GM18868 (cell line): ENCODE measurements at regions not wholly inside any gene's neighbourhood (a gene's known extent, or its start where the extent isn't known, plus 50 kb on each side); places are given as distances from the start of the nearest gene placed in this dataset.
A peak's percentile ranks its signal among the peaks of the same experiment; 100 is the strongest.
"Not testable (repeated sequence)": the region's sequence is repeated elsewhere in the genome, so short reads cannot be mapped to it uniquely, and the experiment has no call there.

Source experiments
- ATAC-seq: cut with Tn5 transposase; IDR thresholded peaks from one replicate; pipeline ENCODE4 v1.9.1; 2021; ENCODE audit warnings: mild to moderate bottlenecking, moderate library complexity; ENCODE audit not compliant: unreplicated experiment

GRCh38 chr5:82719368-82719767, 357.8 kb downstream of the TMEM167A start:
- peak; percentile 90 for ATAC-seq

DNA sequence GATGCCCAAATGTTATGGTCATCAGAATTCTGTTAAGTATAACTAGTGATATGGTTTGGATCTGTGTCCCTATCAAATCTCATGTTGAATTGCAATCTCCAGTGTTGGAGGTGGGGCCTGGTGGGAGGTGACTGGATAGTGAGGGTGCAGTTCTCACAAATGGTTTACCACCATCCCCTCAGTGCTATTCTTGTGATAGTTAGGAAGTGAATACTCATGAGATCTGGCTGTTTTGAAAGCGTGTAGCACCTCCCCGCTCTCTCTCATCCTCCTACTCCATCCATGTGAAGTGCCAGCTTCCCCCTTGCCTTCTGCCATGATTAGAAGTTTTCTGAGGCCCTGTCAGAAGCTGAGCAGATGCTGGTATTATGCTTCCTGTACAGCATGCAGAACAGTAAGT, 359.5 kb downstream of the TMEM167A start:
- no peak for ATAC-seq

DNA sequence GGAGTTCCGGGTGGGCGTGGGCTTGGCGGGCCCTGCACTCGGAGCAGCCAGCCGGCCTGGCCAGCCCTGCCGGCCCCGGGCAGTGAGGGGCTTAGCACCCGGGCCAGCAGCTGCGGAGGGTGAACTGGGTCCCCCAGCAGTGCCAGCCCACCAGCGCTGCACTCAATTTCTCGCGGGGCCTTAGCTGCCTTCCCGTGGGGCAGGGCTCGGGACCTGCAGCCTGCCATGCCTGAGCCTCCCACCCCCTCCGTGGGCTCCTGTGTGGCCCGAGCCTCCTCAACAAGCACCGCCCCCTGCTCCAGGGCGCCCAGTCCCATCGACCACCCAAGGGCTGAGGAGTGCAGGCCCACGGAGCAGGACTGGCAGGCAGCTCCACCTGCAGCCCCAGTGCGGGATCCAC, 362.5 kb downstream of the TMEM167A start:
- ATAC-seq, result not testable (repeated sequence)

- no peak for ATAC-seq
These were observed 363.4 kb downstream of the TMEM167A start for GRCh38 chr5:82713811-82714210.

GRCh38 chr5:82707741-82708140, 369.5 kb downstream of the TMEM167A start:
- ATAC-seq, result no peak

GRCh38 chr5:82704381-82704780, 372.8 kb downstream of the TMEM167A start:
- ATAC-seq, result no peak

- ATAC-seq, result no peak
These were observed 375.1 kb downstream of the TMEM167A start for GRCh38 chr5:82702046-82702445.

DNA sequence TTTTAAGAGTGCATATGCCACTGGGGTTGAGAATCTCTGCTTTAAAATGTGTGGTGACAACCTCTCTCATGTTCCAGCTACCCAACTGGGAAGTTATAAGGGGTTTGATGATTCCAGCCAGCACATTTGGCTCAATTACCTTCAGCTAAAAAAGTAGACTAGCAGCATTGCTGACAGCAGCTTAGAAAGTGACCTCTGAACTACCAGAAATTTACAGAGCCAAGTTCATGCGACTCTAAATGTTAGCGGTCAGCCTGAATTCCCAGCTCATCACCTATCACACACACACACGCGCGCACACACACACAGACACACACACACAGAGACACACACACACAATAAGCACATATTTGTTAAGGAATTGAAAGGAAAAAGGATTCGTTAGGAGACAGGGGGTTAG, 377.5 kb downstream of the TMEM167A start:
- ATAC-seq, result no peak

DNA sequence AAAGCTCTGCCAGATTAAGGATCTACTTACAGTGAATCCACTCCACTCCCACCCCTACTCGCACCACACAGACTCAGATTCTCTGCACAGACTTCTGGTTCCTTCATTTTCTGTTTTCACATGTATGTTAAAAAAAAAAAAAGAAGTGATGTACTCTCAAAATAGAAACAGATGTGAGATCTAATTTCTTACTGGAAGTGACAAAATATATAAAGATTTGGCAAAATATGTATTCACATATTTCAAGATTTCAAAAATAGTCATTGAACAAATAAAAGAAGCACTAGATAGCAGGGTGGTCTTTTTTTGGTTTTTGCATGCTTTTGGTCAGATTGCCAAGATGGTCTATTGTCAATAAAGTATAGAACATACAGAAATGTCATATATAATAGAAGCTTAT, 379.2 kb downstream of the TMEM167A start:
- no peak for ATAC-seq

- ATAC-seq, result no peak
These were observed 382.4 kb downstream of the TMEM167A start for GRCh38 chr5:82694711-82695285.

DNA sequence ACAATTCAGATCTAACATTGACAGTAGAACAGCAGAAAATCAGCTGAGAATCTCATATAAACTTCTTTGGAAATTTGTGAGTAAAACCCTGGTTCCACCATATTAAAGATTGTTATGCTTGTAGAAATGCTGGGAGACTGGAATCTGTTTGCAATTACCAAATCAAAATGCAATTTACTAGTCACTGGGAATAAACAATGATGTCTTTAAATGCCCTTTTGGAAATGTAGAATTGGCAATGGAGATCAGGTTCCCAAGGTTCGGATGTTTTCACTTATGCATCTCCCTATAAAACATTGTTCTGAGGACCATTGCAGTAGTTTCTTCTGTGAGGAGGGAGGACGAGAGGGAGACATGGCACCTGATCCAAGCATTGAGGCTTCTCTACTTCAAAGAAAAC, 384.4 kb downstream of the TMEM167A start:
- ATAC-seq, result no peak

GRCh38 chr5:82684659-82685058, 392.5 kb downstream of the TMEM167A start:
- ATAC-seq, result no peak

DNA sequence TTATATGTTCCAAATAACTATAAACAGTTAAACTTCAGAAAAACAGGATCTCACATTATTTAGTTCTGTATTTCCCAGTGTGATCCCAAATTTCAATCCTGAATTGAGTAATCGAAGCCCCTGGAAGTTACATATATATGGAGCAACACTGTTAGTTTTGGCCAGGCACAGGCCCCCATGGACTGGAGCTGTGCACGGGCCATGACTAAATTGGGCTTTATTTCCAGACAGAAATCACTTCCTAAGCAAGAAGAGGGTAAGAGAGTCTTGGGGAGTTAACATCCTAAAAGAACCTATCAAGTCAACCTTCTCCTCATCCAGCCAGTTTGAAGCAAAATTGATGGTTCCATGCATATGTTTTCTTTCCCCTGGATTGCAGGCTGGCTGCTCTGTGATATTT, 393.0 kb downstream of the TMEM167A start:
- no peak for ATAC-seq

DNA sequence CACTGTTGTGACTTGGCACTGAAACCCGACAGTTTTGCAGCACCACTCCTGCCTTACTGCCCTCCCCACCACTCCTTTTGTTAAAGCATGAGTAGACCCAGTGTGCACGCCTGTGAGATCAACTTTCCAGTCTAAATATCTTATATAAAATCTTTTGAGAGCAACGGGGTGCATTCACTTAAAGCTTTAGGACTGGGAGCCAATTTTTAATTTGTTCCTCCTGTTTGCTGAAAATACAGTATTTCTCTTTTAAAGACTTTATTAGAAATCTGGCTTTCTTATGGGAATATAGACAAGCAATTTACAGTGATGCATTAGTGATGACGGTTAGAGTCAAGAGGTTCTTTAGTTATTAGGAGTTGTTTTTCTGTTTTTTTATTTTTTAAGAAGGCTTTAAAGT, 397.5 kb downstream of the TMEM167A start:
- ATAC-seq, result no peak

DNA sequence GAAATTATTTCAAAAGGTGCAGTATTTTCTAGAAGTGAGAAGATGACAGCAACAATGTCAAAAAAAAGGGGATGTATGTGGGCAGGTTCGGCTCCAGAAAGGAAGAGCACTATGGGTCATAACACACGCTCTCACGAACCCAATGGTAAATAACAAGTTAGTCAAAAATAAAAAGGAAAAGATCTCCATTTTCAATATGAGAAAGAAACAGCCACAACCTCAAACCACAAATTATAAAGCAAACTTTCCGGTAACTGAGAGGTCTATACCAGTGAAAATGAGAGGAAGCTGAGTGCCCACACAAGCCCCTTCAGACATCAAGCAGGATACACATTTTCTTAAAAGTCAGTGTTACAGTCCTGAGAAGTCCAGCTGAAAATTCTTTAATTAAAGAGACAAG, 398.5 kb upstream of the RPS23 start:
- peak; percentile 84 for ATAC-seq

DNA sequence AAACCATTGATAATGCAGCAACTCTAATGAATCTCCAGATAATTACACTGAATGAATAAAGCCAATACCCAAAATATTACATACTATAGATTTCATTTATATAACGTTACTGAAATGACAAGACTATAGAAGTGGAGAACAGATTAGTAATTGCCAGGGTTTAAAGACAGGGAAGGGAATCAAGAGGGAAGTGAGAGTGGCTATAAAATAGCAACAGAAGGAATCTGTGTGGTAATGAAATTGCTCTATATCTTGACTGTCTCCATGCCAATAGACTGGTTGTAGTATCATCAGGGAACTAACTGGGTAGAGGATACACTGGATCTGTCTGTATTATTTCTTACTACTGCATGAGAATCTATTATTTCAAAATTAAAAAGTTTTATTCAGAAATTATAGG, 396.5 kb upstream of the RPS23 start:
- ATAC-seq, result no peak

DNA sequence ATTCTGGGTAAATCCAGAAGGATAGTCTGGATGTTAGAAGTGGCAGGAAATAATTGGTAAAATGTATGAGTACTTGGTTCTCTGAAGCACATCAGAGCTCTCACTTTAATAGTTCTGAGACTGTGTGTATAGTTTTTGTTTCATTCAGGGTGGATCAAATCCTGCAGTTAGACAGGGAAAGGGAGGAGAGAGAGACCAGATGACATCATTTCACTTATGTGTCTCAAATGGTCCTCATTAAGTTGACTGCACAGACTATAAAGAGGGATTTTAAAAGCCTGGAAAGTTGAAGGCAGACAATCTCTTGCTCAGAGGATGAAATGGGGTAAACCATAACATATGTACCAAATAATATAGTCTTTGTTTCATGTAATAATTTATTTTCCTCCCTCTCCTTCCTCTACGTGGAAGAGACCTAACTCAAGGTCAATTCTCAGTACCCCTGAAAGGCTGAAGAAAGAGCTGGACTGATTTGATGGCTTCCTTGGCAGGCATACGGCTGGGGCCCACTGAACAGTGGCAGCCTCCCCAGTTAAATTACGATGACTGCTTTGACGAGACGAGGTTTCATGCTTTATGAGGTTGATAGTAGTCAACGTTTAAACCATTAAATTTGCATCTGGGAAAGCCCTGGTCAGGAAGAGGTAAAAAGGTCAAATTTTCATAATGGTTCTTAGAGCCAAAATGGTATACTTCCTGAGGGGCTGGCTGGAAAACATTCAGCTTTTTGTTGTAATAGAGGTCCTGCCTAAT, 395.1 kb upstream of the RPS23 start:
- no peak for ATAC-seq

DNA sequence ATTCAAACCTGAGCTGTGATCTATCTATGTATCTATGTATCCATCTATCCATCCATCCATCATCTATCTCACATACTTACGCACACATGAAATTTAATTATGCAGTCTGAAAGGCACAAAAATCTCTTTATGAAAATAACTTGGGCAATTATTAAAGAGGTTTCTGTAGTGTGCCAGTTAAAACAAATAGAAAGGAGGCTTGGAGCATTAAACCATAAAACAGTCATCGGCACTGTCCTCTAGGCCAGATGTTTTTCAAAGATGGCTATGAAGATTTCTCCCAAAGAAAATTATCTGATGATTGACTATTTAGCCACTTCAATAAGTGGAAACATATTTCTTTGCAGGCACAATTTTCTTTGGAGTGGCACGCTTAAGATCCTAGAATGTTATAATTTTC, 392.5 kb upstream of the RPS23 start:
- ATAC-seq, result no peak

DNA sequence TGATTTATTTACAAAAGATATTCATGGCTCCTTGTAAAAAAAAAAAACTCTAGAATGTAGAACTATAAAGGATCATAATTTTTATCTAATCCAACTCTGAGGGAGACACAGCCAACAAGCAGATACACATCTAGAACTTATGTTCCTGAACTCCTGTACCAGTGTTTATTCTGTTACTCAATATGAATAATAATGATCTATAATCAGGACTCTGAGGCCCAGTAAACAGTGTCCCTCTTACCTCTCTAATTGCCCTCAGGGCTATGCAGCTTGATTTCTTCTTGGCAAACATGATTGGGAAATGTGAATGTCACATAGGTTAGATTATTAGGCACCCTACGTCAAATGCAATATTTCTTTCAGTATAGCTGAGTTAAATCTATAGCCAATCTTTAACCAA, 391.6 kb upstream of the RPS23 start:
- ATAC-seq, result no peak

DNA sequence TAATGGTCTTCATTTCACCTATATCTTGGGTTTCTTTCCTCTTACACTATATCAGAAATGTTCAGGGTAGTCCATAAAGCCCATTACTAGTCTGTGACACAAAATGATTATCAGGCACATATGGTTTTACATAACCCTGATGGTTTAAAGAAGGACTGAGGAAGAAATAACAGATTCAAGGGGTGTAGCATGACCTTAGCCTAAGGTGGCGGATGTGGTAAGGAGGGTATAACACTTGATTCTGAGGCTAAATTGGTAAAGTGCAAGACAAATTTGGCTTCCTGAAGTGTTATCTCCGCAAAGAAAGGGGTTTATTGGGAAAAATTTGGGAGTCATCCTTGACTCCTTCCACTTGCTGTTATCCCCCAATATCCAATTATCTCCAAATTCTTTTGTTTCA, 388.2 kb upstream of the RPS23 start:
- ATAC-seq, result no peak

- ATAC-seq, result no peak
These were observed 386.6 kb upstream of the RPS23 start for GRCh38 chr5:82664732-82665131.

- no peak for ATAC-seq
These were observed 385.1 kb upstream of the RPS23 start for GRCh38 chr5:82663225-82663624.

DNA sequence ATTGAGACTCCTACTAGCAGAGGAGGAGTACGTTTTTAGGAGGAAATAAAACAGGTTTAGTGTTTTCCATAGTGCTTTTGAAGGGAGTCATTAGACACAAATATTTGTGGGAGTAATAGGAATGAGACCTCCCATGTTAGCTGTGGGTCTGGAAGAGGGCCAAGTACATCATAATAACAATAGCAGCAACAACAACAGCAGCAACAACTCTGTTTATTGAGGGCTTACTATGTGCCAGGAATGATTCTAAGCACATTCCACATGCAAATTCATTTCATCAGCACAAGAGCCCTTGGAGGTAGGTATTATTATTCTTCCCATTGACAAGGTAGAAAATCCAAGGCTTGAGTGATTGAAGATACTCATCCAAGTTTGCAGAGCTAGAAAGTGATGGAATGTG, 384.2 kb upstream of the RPS23 start:
- ATAC-seq, result no peak
